Nephron progenitor cell (in vitro differentiated cells): ENCODE measurements at regions not wholly inside any gene's neighbourhood (a gene's known extent, or its start where the extent isn't known, plus 50 kb on each side); places are given as distances from the start of the nearest gene placed in this dataset.

Experiments used
- DNase-seq: peaks from one replicate; pipeline ENCODE4 v3.0.0; 2021
- H3K27ac Mint-ChIP-seq: 2 replicates; pipeline ENCODE4 v1.8.0; 2021; ENCODE audit warnings: mild to moderate bottlenecking, moderate library complexity, mixed read lengths
- H3K27me3 Mint-ChIP-seq: 2 replicates; pipeline ENCODE4 v1.8.0; 2021; ENCODE audit warnings: mild to moderate bottlenecking, low read depth, mixed read lengths; ENCODE audit not compliant: poor library complexity
- H3K36me3 Mint-ChIP-seq: 2 replicates; pipeline ENCODE4 v1.8.0; 2021; ENCODE audit warnings: low read depth, mixed read lengths
- H3K4me1 Mint-ChIP-seq: 2 replicates; pipeline ENCODE4 v1.8.0; 2021; ENCODE audit warnings: mixed read lengths
- H3K4me3 Mint-ChIP-seq: 2 replicates; pipeline ENCODE4 v1.8.0; 2021; ENCODE audit warnings: mild to moderate bottlenecking, moderate library complexity, mixed read lengths
- H3K9me3 Mint-ChIP-seq: 2 replicates; pipeline ENCODE4 v1.8.0; 2021; ENCODE audit warnings: mild to moderate bottlenecking, moderate library complexity, mixed read lengths
- CTCF ChIP-seq: fragments of 200-600 bp; sonication (generic); IDR thresholded peaks from 2 replicates; pipeline ENCODE4 v1.5.0; 2021; ENCODE audit warnings: antibody characterized with exemption

GRCh38 chr22:47599753-47600152 lies 837.3 kb downstream of the TBC1D22A start:
- no peaks in the 10 kb centered on the region for H3K4me1 Mint-ChIP-seq
- no peak for TF ChIP-seq CTCF
- H3K27me3 Mint-ChIP-seq, result peaks cover 3% of the 10 kb centered on the region
- DNase-seq, result no peak
- peaks cover 74% of the 10 kb centered on the region for H3K9me3 Mint-ChIP-seq
- no peak overlapping the region for H3K4me3 Mint-ChIP-seq
- H3K27ac Mint-ChIP-seq, result no peak overlapping the region
- H3K36me3 Mint-ChIP-seq, result no peaks in the 10 kb centered on the region

GRCh38 chr22:47598864-47599263 lies 836.4 kb downstream of the TBC1D22A start:
- Mint-ChIP-seq H3K4me3 (no peak overlapping the region), H3K9me3 (peaks cover 69% of the 10 kb centered on the region), H3K36me3 (no peaks in the 10 kb centered on the region), H3K4me1 (no peaks in the 10 kb centered on the region), H3K27me3 (peaks cover 3% of the 10 kb centered on the region), H3K27ac (no peak overlapping the region)
- TF ChIP-seq CTCF, result no peak
- no peak for DNase-seq

GRCh38 chr22:47597041-47597440 lies 834.6 kb downstream of the TBC1D22A start:
- no peak overlapping the region for H3K27ac Mint-ChIP-seq
- H3K27me3 Mint-ChIP-seq, result peaks cover 9% of the 10 kb centered on the region
- H3K9me3 Mint-ChIP-seq, result peaks cover 80% of the 10 kb centered on the region
- no peak for DNase-seq
- H3K36me3 Mint-ChIP-seq, result no peaks in the 10 kb centered on the region
- no peak overlapping the region for H3K4me3 Mint-ChIP-seq
- no peaks in the 10 kb centered on the region for H3K4me1 Mint-ChIP-seq
- no peak for TF ChIP-seq CTCF

- TF ChIP-seq CTCF, result no peak
- H3K9me3 Mint-ChIP-seq, result peaks cover 78% of the 10 kb centered on the region
- DNase-seq, result no peak
These were observed 833.8 kb downstream of the TBC1D22A start for GRCh38 chr22:47596176-47596690.

GRCh38 chr22:47594836-47595521 lies 832.5 kb downstream of the TBC1D22A start:
- H3K27ac Mint-ChIP-seq, result no peak overlapping the region

More at GRCh38 chr22:47596176-47596690, 833.8 kb downstream of the TBC1D22A start:
- Mint-ChIP-seq H3K4me1 (no peaks in the 10 kb centered on the region), H3K27me3 (peaks cover 9% of the 10 kb centered on the region), H3K27ac (no peak overlapping the region), H3K36me3 (no peaks in the 10 kb centered on the region), H3K4me3 (no peak overlapping the region)

More at GRCh38 chr22:47594836-47595521, 832.5 kb downstream of the TBC1D22A start:
- Mint-ChIP-seq H3K27me3 (peaks cover 9% of the 10 kb centered on the region), H3K9me3 (peaks cover 82% of the 10 kb centered on the region), H3K36me3 (no peaks in the 10 kb centered on the region), H3K4me1 (no peaks in the 10 kb centered on the region), H3K4me3 (no peak overlapping the region)
- DNase-seq, result no peak
- TF ChIP-seq CTCF, result no peak
